Stimulated activated CD4-positive, alpha-beta T cell treated with anti-CD3 and anti-CD28 coated beads, Interleukin-4, amount 100 ng/mL, for 1 hour (primary cell): ENCODE measurements at regions not wholly inside any gene's neighbourhood (a gene's known extent, or its start where the extent isn't known, plus 50 kb on each side); places are given as distances from the start of the nearest gene placed in this dataset.

ENCODE experiments used
- DNase-seq: peaks from one replicate; pipeline ENCODE4 v3.0.0-alpha.2; 2020

GRCh38 chr2:75792996-75793395, 82.3 kb upstream of the GCFC2 start:
- no peak for DNase-seq

GRCh38 chr2:75792146-75792545, 81.4 kb upstream of the GCFC2 start:
- DNase-seq, result no peak

- no peak for DNase-seq
Observed at GRCh38 chr2:75790814-75791467, 80.2 kb upstream of the GCFC2 start.

- no peak for DNase-seq
Observed at GRCh38 chr2:75790121-75790813, 79.6 kb upstream of the GCFC2 start.

GRCh38 chr2:75788902-75789301, 78.2 kb upstream of the GCFC2 start:
- DNase-seq, result no peak

- DNase-seq, result no peak
Observed at GRCh38 chr2:75788154-75788553, 77.4 kb upstream of the GCFC2 start.

GRCh38 chr2:75787532-75788132, 76.9 kb upstream of the GCFC2 start:
- DNase-seq, result no peak

- DNase-seq, result no peak
Observed at GRCh38 chr2:75775311-75775823, 64.7 kb upstream of the GCFC2 start.

GRCh38 chr2:75772908-75773630, 62.4 kb upstream of the GCFC2 start:
- no peak for DNase-seq

GRCh38 chr2:75765798-75766197, 55.1 kb upstream of the GCFC2 start:
- no peak for DNase-seq

- DNase-seq, result no peak
Observed at GRCh38 chr2:75764611-75765010, 53.9 kb upstream of the GCFC2 start.
